ENCODE measurements at regions not wholly inside any gene's neighbourhood (a gene's known extent, or its start where the extent isn't known, plus 50 kb on each side); places are given as distances from the start of the nearest gene placed in this dataset.
"Not testable (repeated sequence)": the region's sequence is repeated elsewhere in the genome, so short reads cannot be mapped to it uniquely, and the experiment has no call there.

DNA sequence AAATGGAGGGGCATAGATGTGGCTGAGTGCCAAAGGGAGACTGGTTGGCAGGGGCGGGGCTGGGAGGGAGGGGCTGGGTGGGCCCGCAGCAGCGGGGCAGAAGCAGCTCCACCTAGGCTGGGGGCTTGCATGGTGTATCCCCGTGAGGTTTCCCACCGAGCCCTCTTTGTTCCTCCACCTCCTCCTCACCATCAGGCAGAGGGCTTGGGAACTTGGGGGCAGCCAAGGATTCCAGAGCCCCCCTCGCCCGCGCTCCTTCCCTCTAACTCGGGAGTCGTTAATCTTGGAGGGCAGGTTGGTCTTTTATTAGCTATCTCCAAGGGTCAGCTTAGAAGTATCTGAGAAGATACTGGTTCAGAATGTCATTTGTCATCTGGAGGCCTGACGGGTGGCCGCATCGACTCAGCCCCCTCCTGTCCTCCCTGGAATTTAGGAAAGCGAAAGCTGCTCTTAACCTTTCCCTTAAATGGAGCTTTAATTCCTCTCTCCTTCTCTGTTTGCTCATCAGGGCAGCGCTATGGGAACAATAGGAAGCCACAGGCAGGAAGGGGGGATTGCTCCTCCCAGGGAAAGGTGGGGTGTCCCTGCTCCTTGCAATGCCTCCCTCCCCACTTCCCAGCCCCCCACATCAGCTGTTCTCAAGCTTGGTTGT is 274.3 kb upstream of the XYLT1 start:
- no peaks in the 10 kb centered on the region for H3K36me3 ChIP-seq (replicated peaks; ENCODE audit: insufficient read depth, low read length)
- H3K27ac ChIP-seq (ENCODE audit: low read length) = no peak overlapping the region
- H3K9ac ChIP-seq (ENCODE audit: low read length) = no peak overlapping the region
- H3K4me3 ChIP-seq (ENCODE audit: low read length) = no peak overlapping the region
- no peaks in the 10 kb centered on the region for H3K27me3 ChIP-seq (replicated peaks; ENCODE audit: insufficient read depth, low read length)
- no peaks in the 10 kb centered on the region for H3K9me2 ChIP-seq (replicated peaks; ENCODE audit: insufficient read depth, low read length)
- no peaks in the 10 kb centered on the region for H3K79me2 ChIP-seq (ENCODE audit: low read length)
- H3K9me3 ChIP-seq (replicated peaks; ENCODE audit: insufficient read depth, low read length) = no peaks in the 10 kb centered on the region
- no peak for DNase-seq
- no peak for TF ChIP-seq EZH2phosphoT487 (IDR thresholded peaks at IDR 0.05; ENCODE audit: low read length)
- no peak for TF ChIP-seq EZH2 (optimal IDR thresholded peaks at IDR 0.05; ENCODE audit: low read depth, low read length)
- TF ChIP-seq, protein P1, sequence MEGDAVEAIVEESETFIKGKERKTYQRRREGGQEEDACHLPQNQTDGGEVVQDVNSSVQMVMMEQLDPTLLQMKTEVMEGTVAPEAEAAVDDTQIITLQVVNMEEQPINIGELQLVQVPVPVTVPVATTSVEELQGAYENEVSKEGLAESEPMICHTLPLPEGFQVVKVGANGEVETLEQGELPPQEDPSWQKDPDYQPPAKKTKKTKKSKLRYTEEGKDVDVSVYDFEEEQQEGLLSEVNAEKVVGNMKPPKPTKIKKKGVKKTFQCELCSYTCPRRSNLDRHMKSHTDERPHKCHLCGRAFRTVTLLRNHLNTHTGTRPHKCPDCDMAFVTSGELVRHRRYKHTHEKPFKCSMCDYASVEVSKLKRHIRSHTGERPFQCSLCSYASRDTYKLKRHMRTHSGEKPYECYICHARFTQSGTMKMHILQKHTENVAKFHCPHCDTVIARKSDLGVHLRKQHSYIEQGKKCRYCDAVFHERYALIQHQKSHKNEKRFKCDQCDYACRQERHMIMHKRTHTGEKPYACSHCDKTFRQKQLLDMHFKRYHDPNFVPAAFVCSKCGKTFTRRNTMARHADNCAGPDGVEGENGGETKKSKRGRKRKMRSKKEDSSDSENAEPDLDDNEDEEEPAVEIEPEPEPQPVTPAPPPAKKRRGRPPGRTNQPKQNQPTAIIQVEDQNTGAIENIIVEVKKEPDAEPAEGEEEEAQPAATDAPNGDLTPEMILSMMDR (IDR thresholded peaks at IDR 0.05; ENCODE audit: low read length) = no peak
- no peaks in the 10 kb centered on the region for H4K20me1 ChIP-seq (ENCODE audit: insufficient read depth, low read length)
- no peak overlapping the region for H3K4me2 ChIP-seq (ENCODE audit: low read depth, low read length)
- no peak overlapping the region for H2AFZ ChIP-seq (ENCODE audit: low read length)
- no peaks in the 10 kb centered on the region for H3K4me1 ChIP-seq (ENCODE audit: low read length)
- H3F3A ChIP-seq (ENCODE audit: insufficient read depth, low read length) = no peaks in the 10 kb centered on the region

DNA sequence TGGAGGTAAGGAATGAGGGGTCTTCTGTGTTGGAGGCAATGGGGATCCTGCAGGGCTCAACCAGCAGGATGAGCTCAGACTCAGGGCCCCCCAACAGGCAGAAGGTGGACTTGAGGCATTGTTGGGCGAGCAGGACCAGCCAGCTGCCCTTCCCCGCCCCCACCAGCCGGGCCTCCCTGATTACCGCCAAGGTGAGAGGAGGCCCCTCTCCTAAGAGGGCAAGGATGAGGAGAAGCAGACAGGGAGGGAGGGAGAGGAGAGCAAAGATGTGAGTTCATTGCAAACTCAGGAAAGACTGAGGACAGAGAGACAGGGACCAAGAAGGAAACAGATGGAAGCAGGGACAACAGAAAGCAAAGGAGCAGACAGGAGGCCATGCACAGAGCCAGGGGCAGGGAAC is 272.8 kb upstream of the XYLT1 start:
- H3K79me2 ChIP-seq (ENCODE audit: low read length) = no peaks in the 10 kb centered on the region
- H3K27ac ChIP-seq (ENCODE audit: low read length) = no peak overlapping the region
- no peaks in the 10 kb centered on the region for H3K9me3 ChIP-seq (replicated peaks; ENCODE audit: insufficient read depth, low read length)
- no peak overlapping the region for H3K4me3 ChIP-seq (ENCODE audit: low read length)
- H3K9ac ChIP-seq (ENCODE audit: low read length) = no peak overlapping the region
- no peak for DNase-seq
- no peak for TF ChIP-seq EZH2phosphoT487 (IDR thresholded peaks at IDR 0.05; ENCODE audit: low read length)
- H3K4me2 ChIP-seq (ENCODE audit: low read depth, low read length) = no peak overlapping the region
- H3K9me2 ChIP-seq (replicated peaks; ENCODE audit: insufficient read depth, low read length) = no peaks in the 10 kb centered on the region
- no peaks in the 10 kb centered on the region for H3K36me3 ChIP-seq (replicated peaks; ENCODE audit: insufficient read depth, low read length)
- H3F3A ChIP-seq (ENCODE audit: insufficient read depth, low read length) = no peaks in the 10 kb centered on the region
- H4K20me1 ChIP-seq (ENCODE audit: insufficient read depth, low read length) = no peaks in the 10 kb centered on the region
- H2AFZ ChIP-seq (ENCODE audit: low read length) = no peak overlapping the region
- H3K4me1 ChIP-seq (ENCODE audit: low read length) = no peaks in the 10 kb centered on the region
- no peaks in the 10 kb centered on the region for H3K27me3 ChIP-seq (replicated peaks; ENCODE audit: insufficient read depth, low read length)

DNA sequence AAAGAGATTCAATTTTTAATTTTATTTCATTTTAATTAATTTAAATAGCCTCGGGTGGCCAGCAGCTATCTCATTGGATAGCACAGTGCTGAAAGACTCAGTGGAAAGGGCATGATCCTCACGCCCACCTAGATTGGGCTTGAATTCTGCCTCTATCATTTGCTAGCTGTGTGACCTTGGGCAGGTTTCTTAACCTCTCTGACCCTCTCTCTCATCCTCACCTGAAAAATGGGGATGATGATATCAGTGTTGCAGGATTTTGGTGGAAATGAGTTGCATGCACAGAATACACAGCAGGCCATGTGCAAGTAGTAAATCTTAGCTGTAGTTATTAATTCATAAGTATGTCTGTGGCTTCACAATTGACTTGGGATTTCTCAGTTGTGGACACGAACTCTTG is 272.4 kb upstream of the XYLT1 start:
- H3K4me3 ChIP-seq (ENCODE audit: low read length) = no peak overlapping the region
- H2AFZ ChIP-seq (ENCODE audit: low read length) = no peak overlapping the region
- no peaks in the 10 kb centered on the region for H4K20me1 ChIP-seq (ENCODE audit: insufficient read depth, low read length)
- H3K4me1 ChIP-seq (ENCODE audit: low read length) = no peaks in the 10 kb centered on the region
- H3K9me3 ChIP-seq (replicated peaks; ENCODE audit: insufficient read depth, low read length) = no peaks in the 10 kb centered on the region
- H3K9ac ChIP-seq (ENCODE audit: low read length) = no peak overlapping the region
- H3K4me2 ChIP-seq (ENCODE audit: low read depth, low read length) = no peak overlapping the region
- H3F3A ChIP-seq (ENCODE audit: insufficient read depth, low read length) = no peaks in the 10 kb centered on the region
- H3K27ac ChIP-seq (ENCODE audit: low read length) = no peak overlapping the region
- no peaks in the 10 kb centered on the region for H3K79me2 ChIP-seq (ENCODE audit: low read length)
- H3K27me3 ChIP-seq (replicated peaks; ENCODE audit: insufficient read depth, low read length) = no peaks in the 10 kb centered on the region
- TF ChIP-seq, protein P1 (IDR thresholded peaks at IDR 0.05; ENCODE audit: low read length) = no peak
- TF ChIP-seq EZH2 (optimal IDR thresholded peaks at IDR 0.05; ENCODE audit: low read depth, low read length) (no peak), EZH2phosphoT487 (IDR thresholded peaks at IDR 0.05; ENCODE audit: low read length) (no peak)
- H3K36me3 ChIP-seq (replicated peaks; ENCODE audit: insufficient read depth, low read length) = no peaks in the 10 kb centered on the region
- no peaks in the 10 kb centered on the region for H3K9me2 ChIP-seq (replicated peaks; ENCODE audit: insufficient read depth, low read length)
- no peak for DNase-seq

DNA sequence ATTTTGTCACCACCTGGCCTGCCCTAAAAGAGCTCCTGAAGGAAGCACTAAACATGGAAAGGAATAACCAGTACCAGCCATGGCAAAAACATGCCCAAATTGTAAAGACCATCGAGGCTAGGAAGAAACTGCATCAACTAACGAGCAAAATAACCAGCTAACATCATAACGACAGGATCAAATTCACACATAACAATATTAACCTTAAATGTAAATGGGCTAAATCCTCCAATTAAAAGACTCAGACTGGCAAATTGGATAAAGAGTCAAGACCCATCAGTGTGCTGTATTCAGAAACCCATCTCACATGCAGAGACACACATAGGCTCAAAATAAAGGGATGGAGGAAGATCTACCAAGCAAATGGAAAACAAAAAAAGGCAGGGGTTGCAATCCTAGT is 264.3 kb upstream of the XYLT1 start:
- not testable (repeated sequence) for H3K27ac ChIP-seq (ENCODE audit: low read length); H3F3A ChIP-seq (ENCODE audit: insufficient read depth, low read length); DNase-seq; H3K27me3 ChIP-seq (replicated peaks; ENCODE audit: insufficient read depth, low read length); H3K79me2 ChIP-seq (ENCODE audit: low read length); H3K9me2 ChIP-seq (replicated peaks; ENCODE audit: insufficient read depth, low read length); H3K4me2 ChIP-seq (ENCODE audit: low read depth, low read length); H2AFZ ChIP-seq (ENCODE audit: low read length); H3K9ac ChIP-seq (ENCODE audit: low read length); H3K36me3 ChIP-seq (replicated peaks; ENCODE audit: insufficient read depth, low read length); H3K4me3 ChIP-seq (ENCODE audit: low read length); H3K9me3 ChIP-seq (replicated peaks; ENCODE audit: insufficient read depth, low read length); H3K4me1 ChIP-seq (ENCODE audit: low read length); H4K20me1 ChIP-seq (ENCODE audit: insufficient read depth, low read length)

All from MM.1S (cell line).